Neural progenitor cell (in vitro differentiated cells): ENCODE measurements at regions not wholly inside any gene's neighbourhood (a gene's known extent, or its start where the extent isn't known, plus 50 kb on each side); places are given as distances from the start of the nearest gene placed in this dataset.

ENCODE experiments used
- CTCF ChIP-seq: fragments of 200-600 bp; sonication (generic); IDR thresholded peaks from 2 replicates; pipeline ENCODE4 v1.5.1; 2017; ENCODE audit warnings: antibody characterized with exemption, mild to moderate bottlenecking
- EZH2 ChIP-seq: fragments of 200-600 bp; sonication (generic); IDR thresholded peaks from 2 replicates; pipeline ENCODE4 v1.6.1; 2017; ENCODE audit warnings: antibody characterized with exemption, mild to moderate bottlenecking, moderate library complexity
- EZH2phosphoT487 ChIP-seq: fragments of 200-600 bp; sonication (generic); IDR thresholded peaks from 2 replicates; pipeline ENCODE4 v1.6.1; 2017; ENCODE audit warnings: antibody characterized with exemption

- TF ChIP-seq EZH2 = no peak
- TF ChIP-seq CTCF = no peak
- no peak for TF ChIP-seq EZH2phosphoT487
Measured at GRCh38 chr2:66688951-66689350, 254.0 kb downstream of the MEIS1 start.
